ENCODE measurements at regions not wholly inside any gene's neighbourhood (a gene's known extent, or its start where the extent isn't known, plus 50 kb on each side); places are given as distances from the start of the nearest gene placed in this dataset.

DNA sequence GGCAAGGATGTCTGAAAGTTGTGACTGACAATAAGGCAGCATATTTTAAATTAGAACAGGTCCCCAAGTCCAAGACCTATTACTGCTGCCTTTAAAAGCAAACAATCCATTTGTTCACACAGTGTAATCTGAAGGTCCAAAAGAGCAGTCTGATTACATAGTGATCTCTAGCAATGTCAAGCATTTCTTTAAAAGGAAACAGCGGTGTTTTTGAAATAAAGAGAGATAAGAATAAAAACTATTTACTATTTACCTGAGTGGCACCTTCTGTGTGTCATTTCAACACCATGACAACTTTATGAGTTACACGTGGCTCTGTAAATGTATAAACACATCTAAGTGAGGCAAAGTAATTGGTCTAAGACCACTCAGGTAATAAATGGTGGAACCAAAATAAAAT is 1009.9 kb upstream of the CNTNAP5 start:
- TF ChIP-seq, protein P1, sequence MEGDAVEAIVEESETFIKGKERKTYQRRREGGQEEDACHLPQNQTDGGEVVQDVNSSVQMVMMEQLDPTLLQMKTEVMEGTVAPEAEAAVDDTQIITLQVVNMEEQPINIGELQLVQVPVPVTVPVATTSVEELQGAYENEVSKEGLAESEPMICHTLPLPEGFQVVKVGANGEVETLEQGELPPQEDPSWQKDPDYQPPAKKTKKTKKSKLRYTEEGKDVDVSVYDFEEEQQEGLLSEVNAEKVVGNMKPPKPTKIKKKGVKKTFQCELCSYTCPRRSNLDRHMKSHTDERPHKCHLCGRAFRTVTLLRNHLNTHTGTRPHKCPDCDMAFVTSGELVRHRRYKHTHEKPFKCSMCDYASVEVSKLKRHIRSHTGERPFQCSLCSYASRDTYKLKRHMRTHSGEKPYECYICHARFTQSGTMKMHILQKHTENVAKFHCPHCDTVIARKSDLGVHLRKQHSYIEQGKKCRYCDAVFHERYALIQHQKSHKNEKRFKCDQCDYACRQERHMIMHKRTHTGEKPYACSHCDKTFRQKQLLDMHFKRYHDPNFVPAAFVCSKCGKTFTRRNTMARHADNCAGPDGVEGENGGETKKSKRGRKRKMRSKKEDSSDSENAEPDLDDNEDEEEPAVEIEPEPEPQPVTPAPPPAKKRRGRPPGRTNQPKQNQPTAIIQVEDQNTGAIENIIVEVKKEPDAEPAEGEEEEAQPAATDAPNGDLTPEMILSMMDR (IDR thresholded peaks at IDR 0.05; ENCODE audit: low read depth, low read length) = no peak
- TF ChIP-seq POLR2A (IDR thresholded peaks at IDR 0.05; ENCODE audit: extremely low read depth, insufficient read length) (no peak), MYC (IDR thresholded peaks at IDR 0.05; ENCODE audit: low read depth, low read length) (no peak)
- TF ChIP-seq, protein P2, sequence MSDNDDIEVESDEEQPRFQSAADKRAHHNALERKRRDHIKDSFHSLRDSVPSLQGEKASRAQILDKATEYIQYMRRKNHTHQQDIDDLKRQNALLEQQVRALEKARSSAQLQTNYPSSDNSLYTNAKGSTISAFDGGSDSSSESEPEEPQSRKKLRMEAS (IDR thresholded peaks at IDR 0.05; ENCODE audit: low read depth, low read length) = no peak
